CD4-positive, alpha-beta T cell treated with Interleukin-2 at 100 ng/mL for 4 hours (primary cell): ENCODE measurements at regions not wholly inside any gene's neighbourhood (a gene's known extent, or its start where the extent isn't known, plus 50 kb on each side); places are given as distances from the start of the nearest gene placed in this dataset.

Experiments used
- DNase-seq: peaks from one replicate; pipeline ENCODE4 v3.0.0-alpha.2; 2020; ENCODE audit warnings: low spot score

DNA sequence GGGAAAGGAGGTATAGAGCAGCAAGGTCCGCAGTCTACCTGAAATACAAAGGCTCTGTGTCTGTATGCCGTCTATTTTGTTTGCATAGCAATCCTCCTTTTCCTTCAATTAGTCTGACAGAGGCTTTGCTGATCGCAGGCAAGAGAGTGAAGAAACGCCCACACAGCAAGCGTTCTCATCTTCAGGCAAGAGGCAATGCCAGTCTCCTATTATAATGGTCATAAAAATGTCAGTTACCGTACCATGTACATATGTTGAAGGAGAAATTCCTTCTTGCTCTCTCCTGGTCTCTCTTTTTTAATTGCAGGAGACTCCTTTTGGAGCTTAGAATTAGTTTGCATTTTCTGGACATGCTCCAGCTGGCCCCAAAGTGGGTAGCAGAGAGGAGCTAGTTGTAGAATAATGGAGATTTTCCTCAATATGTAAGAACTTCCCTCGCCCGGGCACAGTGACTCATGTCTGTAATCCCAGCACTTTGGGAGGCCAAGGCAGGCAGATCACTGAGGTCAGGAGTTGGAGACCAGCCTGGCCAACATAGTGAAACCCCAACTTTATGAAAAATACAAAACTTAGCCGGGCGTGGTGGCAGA, 139.5 kb downstream of the PFKFB3 start:
- DNase-seq, result no peak

DNA sequence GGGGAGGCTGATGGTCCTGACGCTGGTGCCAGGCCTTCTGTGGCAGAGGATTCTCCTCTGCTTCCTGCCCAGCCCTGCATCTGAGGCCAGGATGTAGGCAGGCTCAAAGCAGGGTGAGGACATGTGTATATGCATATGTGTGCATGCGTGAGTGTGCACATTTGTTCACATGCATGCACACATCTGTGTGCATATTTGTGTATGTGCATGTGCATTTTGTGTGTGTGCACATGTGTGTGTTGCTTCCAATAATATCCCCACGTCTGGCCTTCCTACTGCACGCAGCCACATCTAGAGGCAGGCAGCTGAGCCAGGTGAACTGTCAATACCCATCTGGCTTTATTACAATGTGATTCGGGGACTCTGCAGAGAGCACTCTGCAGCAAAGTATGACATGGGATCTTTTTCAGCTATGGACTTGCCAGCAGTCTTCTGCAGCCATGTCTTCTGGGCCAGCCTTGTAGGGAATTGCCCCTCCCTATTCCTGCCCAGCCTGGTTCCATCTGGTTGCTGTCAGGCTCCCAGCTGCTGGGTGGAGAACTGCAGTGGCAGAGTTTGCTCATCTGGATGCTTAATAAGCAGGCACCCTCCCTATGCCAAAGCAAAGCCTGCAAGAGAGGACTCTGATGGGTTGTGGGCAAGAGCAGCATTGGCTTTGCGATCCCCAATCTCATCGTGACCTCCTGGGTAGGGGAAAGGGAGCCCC, 140.7 kb downstream of the PFKFB3 start:
- no peak for DNase-seq

DNA sequence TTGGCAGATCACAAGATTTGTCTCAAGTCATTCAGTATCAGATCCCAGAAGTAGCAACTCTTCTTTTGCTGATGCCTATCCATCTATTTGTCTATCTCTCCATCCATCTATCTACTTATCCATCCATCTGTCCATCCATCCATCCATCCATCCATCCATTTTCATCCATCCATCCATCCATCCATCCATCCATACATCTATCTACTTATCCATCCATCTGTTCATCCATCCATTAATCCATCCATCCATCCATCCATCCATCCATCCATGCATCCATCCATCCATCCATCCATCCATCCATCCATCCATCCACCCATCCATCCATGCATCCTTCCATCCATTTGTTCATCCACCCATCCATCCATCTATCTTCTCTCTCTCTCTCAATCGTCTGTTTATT, 142.7 kb downstream of the PFKFB3 start:
- DNase-seq, result no peak

DNA sequence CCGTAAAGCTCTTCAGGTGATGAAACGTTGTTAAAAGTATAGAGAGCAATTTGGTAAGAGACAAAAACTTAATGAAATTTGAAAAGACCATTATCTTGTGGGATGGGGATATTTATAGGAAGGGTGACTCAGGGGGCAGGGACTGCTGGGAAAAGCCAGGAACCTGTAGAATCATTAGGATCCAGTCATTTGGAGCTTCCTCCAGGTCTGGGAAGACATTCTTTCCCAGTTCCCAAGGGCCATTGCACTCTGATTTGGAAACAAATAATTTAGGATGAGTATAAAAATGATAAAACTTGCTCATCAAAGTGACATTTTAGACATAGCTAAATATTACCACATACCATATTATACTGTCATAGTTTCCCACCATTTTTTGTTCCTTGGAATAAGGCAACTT, 143.9 kb downstream of the PFKFB3 start:
- no peak for DNase-seq

DNA sequence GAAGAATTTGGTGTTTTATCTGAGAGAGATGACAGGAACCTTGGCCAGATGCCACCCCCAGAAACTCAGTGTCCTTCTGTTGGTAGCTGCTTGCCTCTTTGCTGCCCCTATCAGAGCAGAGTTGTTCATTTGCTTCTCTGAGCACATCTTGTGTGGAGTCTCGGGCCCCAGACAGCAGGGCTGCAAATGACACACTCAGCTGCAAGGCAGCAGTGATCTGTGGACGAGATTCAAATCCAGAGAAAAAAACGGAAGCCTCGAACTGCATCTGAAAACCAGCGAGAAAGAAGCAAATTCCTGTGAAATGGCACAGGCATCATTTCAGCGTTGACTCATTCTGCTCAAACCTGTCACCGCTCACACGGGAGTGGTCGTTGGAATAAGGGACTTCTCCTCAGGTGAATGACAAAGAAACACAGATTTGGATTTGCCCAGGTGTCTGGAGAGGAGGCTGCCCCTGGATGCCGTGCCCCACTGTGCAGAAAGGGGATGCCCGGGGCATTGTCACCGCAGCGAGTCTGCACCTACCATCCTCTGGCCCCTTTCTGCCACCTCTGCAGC, 144.7 kb downstream of the PFKFB3 start:
- peak; percentile 41 for DNase-seq

DNA sequence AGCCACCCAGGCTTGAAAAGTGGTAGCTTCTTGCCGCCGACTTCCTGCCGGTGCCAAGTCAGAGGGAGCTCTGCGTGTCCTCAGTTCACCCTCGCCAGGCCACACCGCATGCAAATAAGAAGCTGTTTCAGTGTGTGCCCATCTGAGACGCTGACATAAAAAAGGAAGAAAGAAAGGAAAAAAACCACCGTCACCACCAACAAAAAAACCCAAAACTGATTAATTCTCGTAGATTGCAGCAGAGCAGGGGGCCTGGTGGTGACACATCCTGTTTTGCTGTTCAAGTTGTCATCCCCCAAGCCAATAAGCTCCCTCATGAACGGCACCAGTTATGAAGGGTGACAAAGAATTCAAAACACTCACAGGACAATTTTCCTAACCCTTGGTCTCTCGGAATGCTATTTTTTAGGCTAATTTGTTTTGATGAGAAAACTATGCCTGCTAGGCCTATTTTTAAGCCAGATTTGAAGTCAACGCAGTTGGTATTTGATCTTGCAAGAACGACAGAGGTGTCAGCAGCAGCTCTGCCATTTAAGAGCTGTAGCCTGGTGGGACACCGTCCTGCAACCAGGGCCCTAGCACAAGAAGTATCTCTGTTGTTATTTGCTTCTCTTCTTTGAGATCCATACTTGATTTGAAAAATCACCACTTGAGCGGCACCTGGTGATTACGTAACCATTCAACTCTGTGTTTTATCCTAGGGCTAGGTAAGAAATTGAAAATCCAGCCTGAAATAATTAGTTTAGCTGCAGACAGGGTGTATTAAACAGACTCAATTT, 145.6 kb downstream of the PFKFB3 start:
- DNase-seq, result peak; percentile 86

DNA sequence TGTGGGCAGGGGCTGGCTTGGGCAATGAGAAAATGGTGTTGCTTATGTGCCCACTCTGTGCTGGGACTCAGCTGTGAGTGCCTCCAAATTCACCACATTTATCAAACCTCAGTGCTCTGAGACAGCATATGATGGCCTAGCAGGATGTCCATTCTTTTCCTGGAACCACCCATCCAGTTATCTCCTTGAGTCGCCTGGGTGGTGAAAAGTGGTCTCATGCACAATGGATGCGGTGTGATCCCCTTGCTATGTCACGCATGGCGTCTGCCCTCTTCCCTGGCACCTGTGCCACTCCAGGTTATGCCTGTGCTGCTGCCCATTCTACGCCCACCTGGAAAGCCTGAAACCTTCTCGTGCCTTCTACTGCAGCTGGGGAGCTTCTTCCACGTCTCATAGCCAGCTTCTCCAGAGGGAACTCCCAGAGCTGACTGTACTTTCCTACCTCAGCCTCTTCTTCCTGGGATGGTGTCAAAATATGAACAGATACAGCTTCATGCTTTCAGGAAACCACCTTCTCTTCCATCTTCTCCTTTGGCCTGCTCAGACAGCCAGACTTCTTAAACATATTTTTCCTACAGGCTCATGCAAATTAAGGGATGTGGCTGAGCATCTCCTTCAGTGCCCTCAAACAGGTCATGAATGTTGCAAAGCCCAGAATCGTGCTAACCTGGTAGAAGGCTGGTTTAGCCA, 147.3 kb downstream of the PFKFB3 start:
- no peak for DNase-seq

DNA sequence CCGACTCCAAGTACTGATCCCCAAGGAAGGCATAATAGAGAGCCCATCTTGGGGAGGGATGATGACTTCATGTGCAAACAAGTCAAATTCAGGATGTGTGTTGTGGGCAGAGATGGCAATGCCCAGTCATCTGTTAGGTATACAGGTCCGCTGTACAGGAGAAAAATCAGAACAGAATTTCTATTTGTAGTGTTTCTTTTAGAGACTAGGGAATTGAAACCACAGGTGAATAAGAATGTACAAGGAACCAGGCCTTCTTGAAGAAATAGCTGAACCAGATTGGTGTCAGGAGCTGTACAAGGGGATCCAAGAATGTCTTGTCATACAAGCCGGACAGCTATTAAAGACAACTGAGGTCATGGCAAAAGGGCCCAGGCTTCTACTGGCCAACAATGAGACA, 147.9 kb downstream of the PFKFB3 start:
- no peak for DNase-seq

DNA sequence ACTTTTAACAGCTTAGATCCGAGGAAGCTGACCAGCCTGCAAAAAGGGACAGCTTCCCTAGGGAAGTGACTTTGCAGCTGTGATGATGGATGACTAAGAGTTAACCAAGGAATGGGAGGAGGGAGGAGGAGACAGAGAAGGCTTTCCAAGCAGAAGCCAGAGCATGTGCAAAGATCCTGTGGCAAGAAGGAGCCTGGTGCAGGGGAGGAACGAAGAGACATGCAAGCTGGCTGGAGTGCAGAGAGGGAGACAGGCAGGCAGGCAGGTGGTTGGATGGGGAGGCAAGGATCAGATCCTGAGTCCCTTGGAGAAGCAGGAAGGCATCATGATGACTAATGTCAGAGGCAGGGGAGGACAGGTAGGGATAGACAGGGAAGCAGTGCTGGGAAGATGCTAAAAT, 148.8 kb downstream of the PFKFB3 start:
- no peak for DNase-seq

DNA sequence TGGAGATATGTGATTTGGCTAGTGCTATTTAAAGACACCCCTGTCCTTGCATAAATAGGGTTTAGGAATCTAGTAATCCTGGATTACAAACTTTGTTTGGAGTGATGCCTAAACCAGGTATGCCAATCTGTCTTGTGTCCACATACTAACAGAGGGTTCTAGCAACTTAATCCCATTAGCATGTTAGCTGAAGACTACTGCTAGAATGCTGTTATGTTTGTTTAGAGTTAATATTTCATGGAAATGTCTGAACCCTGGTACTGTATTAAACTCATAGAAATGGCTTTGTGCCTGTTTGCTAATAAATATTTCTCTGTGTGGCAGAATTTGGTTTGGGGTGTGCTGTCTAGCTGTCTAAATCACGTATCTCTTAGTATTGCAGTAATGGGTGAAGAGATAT, 150.8 kb downstream of the PFKFB3 start:
- DNase-seq, result no peak

DNA sequence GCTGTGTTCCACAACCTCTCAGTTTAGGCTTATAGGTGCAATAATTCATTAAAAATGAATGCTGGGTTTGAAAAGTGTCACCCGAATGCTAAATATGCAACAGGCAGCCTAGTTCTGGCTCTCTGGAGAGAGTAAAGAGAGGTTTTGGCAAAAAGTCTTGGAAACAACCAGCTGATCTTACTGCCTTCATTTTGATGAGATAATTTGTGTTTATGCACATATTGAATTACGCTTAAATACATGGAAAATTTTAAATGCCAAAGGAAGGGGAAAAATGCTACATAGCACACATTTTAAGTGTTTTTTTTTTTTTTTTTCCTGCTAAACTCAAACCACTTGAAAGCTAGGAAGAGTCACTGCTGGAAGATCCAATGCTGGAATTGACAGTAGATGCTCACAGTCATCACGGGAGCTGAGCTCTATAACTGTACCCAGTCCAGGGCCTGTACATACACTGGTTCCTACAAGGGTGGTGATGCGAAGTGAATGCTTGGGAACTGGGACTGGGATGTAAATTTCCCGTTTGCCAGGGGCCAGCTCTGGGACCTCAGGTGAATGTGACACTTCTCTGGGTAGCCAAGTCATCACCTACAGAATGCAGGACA, 151.5 kb downstream of the PFKFB3 start:
- no peak for DNase-seq

DNA sequence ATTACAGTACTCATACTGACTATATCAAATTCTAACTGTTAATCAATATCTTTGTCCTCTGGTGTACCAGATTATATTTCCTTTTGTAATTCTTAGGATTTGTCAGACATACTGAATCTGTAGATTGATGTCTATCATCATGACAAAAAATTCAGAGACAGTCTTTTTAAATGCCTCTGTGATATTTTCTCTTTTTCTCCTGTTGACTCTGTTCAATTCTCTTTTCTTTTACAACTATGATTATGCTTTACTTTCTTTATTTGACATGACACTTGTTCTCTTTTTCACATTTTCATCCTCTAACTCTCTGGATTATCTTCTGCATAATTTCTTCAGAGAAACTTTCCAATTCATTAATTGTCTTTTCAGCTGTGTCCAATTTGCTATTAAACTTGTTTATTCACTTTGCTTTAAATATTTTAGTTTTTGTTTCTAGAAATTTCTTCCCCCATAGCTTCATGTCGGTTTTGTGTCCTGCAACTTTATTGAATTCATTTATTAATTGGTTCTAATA, 153.6 kb downstream of the PFKFB3 start:
- DNase-seq, result no peak

DNA sequence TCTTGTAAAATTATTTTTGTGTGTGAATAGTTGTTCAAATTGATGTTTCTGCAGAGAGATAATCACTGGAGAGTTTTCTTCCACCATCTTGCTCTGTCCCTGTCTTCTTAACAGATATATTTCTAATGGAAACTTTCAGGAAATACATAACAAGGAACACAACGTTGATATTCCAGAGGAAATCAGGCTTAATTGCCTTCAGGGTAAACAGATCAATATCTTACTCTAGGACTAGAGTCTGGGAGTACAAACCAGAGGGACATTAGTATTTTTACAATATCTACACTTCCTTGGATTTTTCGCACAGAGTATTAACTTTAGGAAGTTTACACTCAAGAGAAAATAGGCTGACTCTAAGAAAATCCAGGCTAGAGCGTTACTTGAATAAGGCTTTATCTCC, 159.1 kb downstream of the PFKFB3 start:
- DNase-seq, result no peak

DNA sequence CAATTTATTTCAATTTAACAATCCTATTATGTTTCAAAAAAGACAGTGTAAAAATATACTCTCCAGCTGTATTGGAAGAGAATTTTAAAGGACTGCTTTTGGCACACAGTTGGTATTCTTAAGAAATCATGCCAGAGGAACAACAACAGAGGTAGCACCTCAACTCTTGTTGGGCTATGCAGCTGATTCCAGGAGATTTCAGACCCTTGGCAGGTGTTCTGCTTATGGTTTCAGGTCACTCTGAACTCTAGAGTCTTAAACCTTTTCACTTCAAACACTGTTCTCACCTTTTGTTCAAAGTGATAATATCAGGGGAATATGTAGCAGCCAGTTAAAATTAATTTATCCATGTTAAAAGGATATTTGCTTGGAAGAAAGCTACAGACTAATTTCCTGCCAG, 160.1 kb downstream of the PFKFB3 start:
- DNase-seq, result no peak

DNA sequence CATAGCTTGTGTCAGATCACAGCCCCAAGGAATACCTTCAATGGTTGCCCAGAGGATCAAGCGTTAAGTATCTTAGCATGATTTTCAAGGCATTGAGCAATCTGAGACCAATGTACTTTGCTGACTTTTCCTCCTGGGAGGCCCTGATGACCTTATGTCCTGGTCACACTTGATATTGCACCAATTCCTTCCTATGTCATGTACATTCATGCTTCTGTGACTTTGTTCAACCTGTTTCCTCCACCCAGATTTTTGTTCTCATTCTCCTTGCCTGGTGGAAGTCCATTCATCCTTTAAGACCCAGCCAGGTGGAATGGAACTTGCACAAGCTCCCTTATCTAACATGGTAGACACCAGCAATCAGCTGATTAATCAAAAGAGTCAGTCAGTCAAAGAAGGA, 160.8 kb downstream of the PFKFB3 start:
- no peak for DNase-seq

DNA sequence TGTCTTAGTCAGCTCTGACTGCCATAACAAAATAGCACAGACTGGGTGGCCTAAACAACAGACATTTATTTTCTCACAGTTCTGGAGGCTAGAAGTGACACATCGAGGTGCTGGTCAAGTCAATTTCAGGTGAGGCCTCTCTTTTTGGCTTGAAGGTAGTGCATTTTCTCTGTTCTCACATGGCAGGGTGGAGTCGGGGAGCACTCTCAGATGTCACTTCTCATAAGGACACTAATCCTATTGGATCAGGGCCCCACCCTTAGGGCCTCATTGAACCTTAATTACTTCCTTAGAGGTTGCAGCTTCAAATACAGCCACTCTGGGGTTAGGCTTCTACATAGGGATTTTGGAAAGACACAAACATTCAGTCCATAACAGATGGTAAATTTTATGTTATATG, 161.6 kb downstream of the PFKFB3 start:
- DNase-seq, result no peak

DNA sequence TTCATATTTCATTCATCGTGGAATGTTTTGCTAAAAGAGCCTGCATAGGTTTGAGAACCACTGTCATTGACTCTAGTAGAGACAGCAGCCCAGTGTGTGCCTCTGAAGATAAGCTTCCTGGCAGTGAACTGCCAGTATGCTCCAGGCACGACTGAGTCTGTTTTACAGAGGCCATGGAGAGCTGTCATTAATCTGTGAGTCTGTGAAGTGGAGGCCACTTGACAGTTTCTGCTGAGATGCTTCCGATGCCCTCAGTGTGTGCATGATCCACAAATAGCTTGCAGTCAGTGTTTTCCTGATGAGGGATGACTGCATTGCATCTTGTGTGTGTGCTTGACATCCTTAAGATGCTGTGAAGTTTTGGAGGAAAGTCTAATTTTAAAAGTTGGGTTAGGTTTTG, 162.2 kb downstream of the PFKFB3 start:
- DNase-seq, result no peak

DNA sequence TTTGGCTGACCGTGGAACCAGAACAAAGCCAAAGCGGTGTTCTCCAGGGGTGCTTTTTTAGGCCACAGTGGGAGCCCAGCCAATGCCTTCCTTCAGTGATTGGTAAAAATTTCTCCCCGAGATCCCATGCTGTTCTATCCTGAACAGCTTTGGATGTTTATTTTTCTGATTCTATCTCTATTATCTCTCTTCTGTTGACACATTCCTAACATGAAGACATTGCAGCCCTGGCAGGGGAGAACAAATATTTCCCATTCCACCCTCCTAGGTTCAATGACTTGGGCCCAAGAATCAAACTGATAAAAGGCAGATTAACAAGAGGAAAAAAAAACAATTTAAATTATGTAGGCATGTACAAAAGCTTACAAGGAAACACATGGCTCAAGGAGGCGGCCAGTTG, 162.7 kb downstream of the PFKFB3 start:
- no peak for DNase-seq
